CD4-positive, CD25-positive, alpha-beta regulatory T cell (primary cell): ENCODE measurements at regions not wholly inside any gene's neighbourhood (a gene's known extent, or its start where the extent isn't known, plus 50 kb on each side); places are given as distances from the start of the nearest gene placed in this dataset.

Experiments
- ATAC-seq, 2 donors: fragments of 150-1000 bp; cut with Tn5 transposase; one replicate each; pipeline ENCODE4 v1.10.0; 2021; ENCODE audit warnings: low read depth in 2 of 2, moderate number of reproducible peaks in 2 of 2, moderate library complexity in 1 of 2
- DNase-seq, 3 donors: peaks; one replicate each; pipeline versions ENCODE4 v3.0.0 to v3.0.0-alpha.2; 2012 to 2022; ENCODE audit warnings: mixed read lengths in 1 of 3
- H3K27ac ChIP-seq: one replicate; pipeline ENCODE4 v1.7.0; 2013; ENCODE audit warnings: mild to moderate bottlenecking, low read length; ENCODE audit not compliant: insufficient read depth, poor library complexity, severe bottlenecking
- H3K27me3 ChIP-seq: one replicate; pipeline ENCODE4 v1.7.0; 2013; ENCODE audit warnings: low read length; ENCODE audit not compliant: control insufficient read depth, insufficient read depth
- H3K36me3 ChIP-seq: one replicate; pipeline ENCODE4 v1.7.0; 2013; ENCODE audit warnings: mild to moderate bottlenecking, low read length, moderate library complexity; ENCODE audit not compliant: control insufficient read depth, insufficient read depth
- H3K4me1 ChIP-seq: 2 replicates; pipeline ENCODE4 v1.7.0; 2013; ENCODE audit warnings: mild to moderate bottlenecking, low read length; ENCODE audit not compliant: insufficient read depth, control insufficient read depth, poor library complexity, severe bottlenecking
- H3K4me3 ChIP-seq: one replicate; pipeline ENCODE4 v1.7.0; 2013; ENCODE audit warnings: low read depth, mild to moderate bottlenecking, low read length, moderate library complexity
- H3K9me3 ChIP-seq, 2 experiments: 1 replicate in 1 of 2; 2 replicates in 1 of 2; pipeline ENCODE4 v1.7.0; 2013; ENCODE audit warnings: low read length in 2 of 2, mild to moderate bottlenecking in 1 of 2, moderate library complexity in 1 of 2; ENCODE audit not compliant: control insufficient read depth in 2 of 2
- H3K27ac Mint-ChIP-seq, 3 donors: one replicate each; pipeline ENCODE4 v1.8.0; 2020 to 2022; ENCODE audit warnings: mild to moderate bottlenecking in 3 of 3, mixed read lengths in 3 of 3, moderate library complexity in 2 of 3
- H3K27me3 Mint-ChIP-seq: one replicate; pipeline ENCODE4 v1.8.0; 2022; ENCODE audit warnings: mild to moderate bottlenecking, mixed read lengths
- H3K36me3 Mint-ChIP-seq: one replicate; pipeline ENCODE4 v1.8.0; 2020; ENCODE audit warnings: mixed read lengths
- H3K4me1 Mint-ChIP-seq, 4 donors: one replicate each; pipeline ENCODE4 v1.8.0; 2020 to 2022; ENCODE audit warnings: mixed read lengths in 4 of 4, mild to moderate bottlenecking in 1 of 4
- H3K4me3 Mint-ChIP-seq, 4 donors: one replicate each; pipeline ENCODE4 v1.8.0; 2020 to 2022; ENCODE audit warnings: mild to moderate bottlenecking in 4 of 4, mixed read lengths in 4 of 4, moderate library complexity in 3 of 4
- H3K9me3 Mint-ChIP-seq, 7 donors: one replicate each; pipeline ENCODE4 v1.8.0; 2020 to 2022; ENCODE audit warnings: mixed read lengths in 7 of 7, mild to moderate bottlenecking in 3 of 7, moderate library complexity in 2 of 7

- Mint-ChIP-seq H3K9me3 (peaks cover 0 to 1% (median 0%) of the 10 kb centered on the region in 7 donors), H3K27ac (no peak overlapping the region), H3K4me1 (no peaks in the 10 kb centered on the region), H3K36me3 (no peaks in the 10 kb centered on the region), H3K4me3 (no peak overlapping the region), H3K27me3 (peaks cover 4% of the 10 kb centered on the region)
- ATAC-seq (no peak), DNase-seq (no peak)
- H3K36me3 ChIP-seq, result no peaks in the 10 kb centered on the region
- H3K4me3 ChIP-seq, result no peak overlapping the region
- H3K27me3 ChIP-seq, result no peaks in the 10 kb centered on the region
- no peak overlapping the region for H3K27ac ChIP-seq
- no peaks in the 10 kb centered on the region for H3K4me1 ChIP-seq
- H3K9me3 ChIP-seq, result no peaks in the 10 kb centered on the region
Observed at GRCh38 chr2:75810611-75811330, 100.1 kb upstream of the GCFC2 start.

- no peak for DNase-seq
- Histone ChIP-seq H3K36me3 (no peaks in the 10 kb centered on the region), H3K9me3 (no peaks in the 10 kb centered on the region), H3K27ac (no peak overlapping the region), H3K4me1 (no peaks in the 10 kb centered on the region), H3K4me3 (no peak overlapping the region), H3K27me3 (no peaks in the 10 kb centered on the region)
- no peak for ATAC-seq
- no peaks in the 10 kb centered on the region for H3K36me3 Mint-ChIP-seq
- peaks cover 0 to 3% (median 0%) of the 10 kb centered on the region in 7 donors for H3K9me3 Mint-ChIP-seq
- peaks cover 4% of the 10 kb centered on the region for H3K27me3 Mint-ChIP-seq
- H3K27ac Mint-ChIP-seq, result no peak overlapping the region
- H3K4me3 Mint-ChIP-seq, result no peak overlapping the region
- no peaks in the 10 kb centered on the region for H3K4me1 Mint-ChIP-seq
Observed at GRCh38 chr2:75808793-75809535, 98.2 kb upstream of the GCFC2 start.

GRCh38 chr2:75807992-75808391, 97.3 kb upstream of the GCFC2 start:
- Mint-ChIP-seq H3K4me3 (no peak overlapping the region), H3K9me3 (peaks cover 0 to 2% (median 0%) of the 10 kb centered on the region in 7 donors), H3K27me3 (peaks cover 4% of the 10 kb centered on the region), H3K27ac (no peak overlapping the region), H3K4me1 (no peaks in the 10 kb centered on the region), H3K36me3 (no peaks in the 10 kb centered on the region)
- no peaks in the 10 kb centered on the region for H3K27me3 ChIP-seq
- H3K4me1 ChIP-seq, result no peaks in the 10 kb centered on the region
- H3K36me3 ChIP-seq, result no peaks in the 10 kb centered on the region
- H3K9me3 ChIP-seq, result no peaks in the 10 kb centered on the region
- H3K27ac ChIP-seq, result no peak overlapping the region
- no peak overlapping the region for H3K4me3 ChIP-seq
- ATAC-seq, result no peak
- no peak for DNase-seq

GRCh38 chr2:75801234-75801982, 90.7 kb upstream of the GCFC2 start:
- Mint-ChIP-seq H3K27ac (no peak overlapping the region), H3K4me1 (no peaks in the 10 kb centered on the region), H3K27me3 (peaks cover 2% of the 10 kb centered on the region), H3K9me3 (peaks cover 0 to 2% (median 0%) of the 10 kb centered on the region in 7 donors), H3K4me3 (no peak overlapping the region), H3K36me3 (no peaks in the 10 kb centered on the region)
- H3K9me3 ChIP-seq, result no peaks in the 10 kb centered on the region
- no peaks in the 10 kb centered on the region for H3K36me3 ChIP-seq
- peaks cover 2% of the 10 kb centered on the region for H3K27me3 ChIP-seq
- no peak overlapping the region for H3K4me3 ChIP-seq
- no peaks in the 10 kb centered on the region for H3K4me1 ChIP-seq
- ATAC-seq (no peak), DNase-seq (no peak)
- H3K27ac ChIP-seq, result no peak overlapping the region

- no peak overlapping the region for H3K27ac ChIP-seq
- H3K27me3 ChIP-seq, result peaks cover 2% of the 10 kb centered on the region
- Mint-ChIP-seq H3K27ac (no peak overlapping the region), H3K4me3 (no peak overlapping the region), H3K36me3 (no peaks in the 10 kb centered on the region), H3K9me3 (peaks cover 0 to 2% (median 0%) of the 10 kb centered on the region in 7 donors), H3K27me3 (peaks cover 6% of the 10 kb centered on the region), H3K4me1 (no peaks in the 10 kb centered on the region)
- H3K4me1 ChIP-seq, result no peaks in the 10 kb centered on the region
- no peak for ATAC-seq
- H3K9me3 ChIP-seq, result no peaks in the 10 kb centered on the region
- H3K4me3 ChIP-seq, result no peak overlapping the region
- no peaks in the 10 kb centered on the region for H3K36me3 ChIP-seq
- DNase-seq, result no peak
Observed at GRCh38 chr2:75800456-75800855, 89.7 kb upstream of the GCFC2 start.

- H3K4me1 Mint-ChIP-seq, result no peaks in the 10 kb centered on the region
- no peak overlapping the region for H3K27ac ChIP-seq
- H3K36me3 ChIP-seq, result no peaks in the 10 kb centered on the region
- peaks cover 0 to 2% (median 0%) of the 10 kb centered on the region in 7 donors for H3K9me3 Mint-ChIP-seq
- no peak overlapping the region for H3K4me3 ChIP-seq
- H3K27me3 ChIP-seq, result peaks cover 2% of the 10 kb centered on the region
- H3K36me3 Mint-ChIP-seq, result no peaks in the 10 kb centered on the region
- H3K27me3 Mint-ChIP-seq, result peaks cover 6% of the 10 kb centered on the region
- ATAC-seq (no peak), DNase-seq (no peak)
- no peaks in the 10 kb centered on the region for H3K4me1 ChIP-seq
- H3K27ac Mint-ChIP-seq, result no peak overlapping the region
- no peak overlapping the region for H3K4me3 Mint-ChIP-seq
- no peaks in the 10 kb centered on the region for H3K9me3 ChIP-seq
Observed at GRCh38 chr2:75799859-75800258, 89.1 kb upstream of the GCFC2 start.

GRCh38 chr2:75798569-75798968, 87.9 kb upstream of the GCFC2 start:
- DNase-seq (no peak), ATAC-seq (no peak)
- H3K4me3 ChIP-seq, result no peak overlapping the region
- Mint-ChIP-seq H3K4me3 (no peak overlapping the region), H3K4me1 (no peaks in the 10 kb centered on the region), H3K36me3 (no peaks in the 10 kb centered on the region), H3K27ac (no peak overlapping the region), H3K9me3 (no peaks in the 10 kb centered on the region), H3K27me3 (peaks cover 6% of the 10 kb centered on the region)
- no peak overlapping the region for H3K27ac ChIP-seq
- no peaks in the 10 kb centered on the region for H3K9me3 ChIP-seq
- H3K4me1 ChIP-seq, result no peaks in the 10 kb centered on the region
- H3K27me3 ChIP-seq, result peaks cover 2% of the 10 kb centered on the region
- H3K36me3 ChIP-seq, result no peaks in the 10 kb centered on the region
